ENCODE measurements at regions not wholly inside any gene's neighbourhood (a gene's known extent, or its start where the extent isn't known, plus 50 kb on each side); places are given as distances from the start of the nearest gene placed in this dataset.

DNA sequence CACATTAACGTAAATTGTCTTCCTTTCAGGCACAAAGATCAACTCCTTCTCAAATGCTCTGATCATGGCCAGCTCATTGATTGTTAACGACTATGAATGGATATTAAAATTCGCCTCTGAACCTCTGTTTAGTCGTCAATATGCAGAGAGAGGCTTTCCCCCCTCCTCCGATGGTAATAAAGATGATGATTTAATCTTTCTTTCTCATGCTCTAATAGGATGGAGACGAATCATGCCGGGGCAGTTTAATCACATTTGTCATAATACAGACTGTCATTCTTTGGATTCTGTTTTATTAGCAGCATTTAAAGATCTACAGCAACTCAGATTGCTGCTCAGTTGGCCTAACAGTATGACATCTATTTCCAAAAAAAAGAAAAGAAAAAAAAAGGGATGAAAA lies 132.9 kb downstream of the SREK1 start:
- no peaks in the 10 kb centered on the region for H3K79me2 ChIP-seq (ENCODE audit: low read depth)
- H3K27ac ChIP-seq, result no peak overlapping the region
- no peak overlapping the region for H3K27ac Mint-ChIP-seq
- peaks cover 33% of the 10 kb centered on the region for H3K4me1 ChIP-seq
- H3F3A ChIP-seq (ENCODE audit: low read depth), result peaks cover 19% of the 10 kb centered on the region
- H3K9me3 Mint-ChIP-seq, result no peaks in the 10 kb centered on the region
- H3K27me3 Mint-ChIP-seq (ENCODE audit: insufficient read depth, low read depth), result no peaks in the 10 kb centered on the region
- no peaks in the 10 kb centered on the region for H3K9me3 ChIP-seq (ENCODE audit: low read depth)
- H3K4me1 Mint-ChIP-seq, result peaks cover 20% of the 10 kb centered on the region
- TF ChIP-seq EZH2phosphoT487 (IDR thresholded peaks at IDR 0.05) (no peak), EZH2 (IDR thresholded peaks at IDR 0.05) (no peak)
- TF ChIP-seq, protein P1, sequence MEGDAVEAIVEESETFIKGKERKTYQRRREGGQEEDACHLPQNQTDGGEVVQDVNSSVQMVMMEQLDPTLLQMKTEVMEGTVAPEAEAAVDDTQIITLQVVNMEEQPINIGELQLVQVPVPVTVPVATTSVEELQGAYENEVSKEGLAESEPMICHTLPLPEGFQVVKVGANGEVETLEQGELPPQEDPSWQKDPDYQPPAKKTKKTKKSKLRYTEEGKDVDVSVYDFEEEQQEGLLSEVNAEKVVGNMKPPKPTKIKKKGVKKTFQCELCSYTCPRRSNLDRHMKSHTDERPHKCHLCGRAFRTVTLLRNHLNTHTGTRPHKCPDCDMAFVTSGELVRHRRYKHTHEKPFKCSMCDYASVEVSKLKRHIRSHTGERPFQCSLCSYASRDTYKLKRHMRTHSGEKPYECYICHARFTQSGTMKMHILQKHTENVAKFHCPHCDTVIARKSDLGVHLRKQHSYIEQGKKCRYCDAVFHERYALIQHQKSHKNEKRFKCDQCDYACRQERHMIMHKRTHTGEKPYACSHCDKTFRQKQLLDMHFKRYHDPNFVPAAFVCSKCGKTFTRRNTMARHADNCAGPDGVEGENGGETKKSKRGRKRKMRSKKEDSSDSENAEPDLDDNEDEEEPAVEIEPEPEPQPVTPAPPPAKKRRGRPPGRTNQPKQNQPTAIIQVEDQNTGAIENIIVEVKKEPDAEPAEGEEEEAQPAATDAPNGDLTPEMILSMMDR (IDR thresholded peaks at IDR 0.05), result no peak
- no peaks in the 10 kb centered on the region for H4K20me1 ChIP-seq (ENCODE audit: low read depth)
- no peak for DNase-seq (ENCODE audit: low spot score)
- no peak overlapping the region for H3K9ac ChIP-seq
- no peak overlapping the region for H3K4me3 ChIP-seq
- H3K27me3 ChIP-seq, result no peaks in the 10 kb centered on the region
- H3K36me3 Mint-ChIP-seq, result no peaks in the 10 kb centered on the region
- H2AFZ ChIP-seq (replicated peaks), result no peak overlapping the region
- no peak overlapping the region for H3K4me3 Mint-ChIP-seq
- no peak overlapping the region for H3K4me2 ChIP-seq
- no peaks in the 10 kb centered on the region for H3K36me3 ChIP-seq

DNA sequence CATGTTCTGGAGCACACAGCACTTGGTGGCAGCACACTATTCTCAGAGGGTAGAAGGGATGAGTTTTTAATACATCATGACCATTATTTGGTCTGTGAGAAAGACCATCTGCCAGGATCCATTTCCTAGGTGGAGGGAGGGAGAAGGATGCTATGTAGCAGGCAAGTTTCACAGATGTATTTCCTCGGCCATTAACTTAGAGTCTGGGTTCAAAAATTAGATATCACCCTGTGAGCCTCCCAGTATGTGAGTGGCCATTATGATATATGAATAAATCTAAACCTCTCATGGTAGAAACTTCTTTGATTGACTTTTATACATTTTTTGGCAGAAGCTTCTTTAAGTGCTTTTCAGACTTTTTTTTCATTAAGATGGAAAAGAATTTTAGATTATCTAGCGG lies 133.9 kb downstream of the SREK1 start:
- Histone ChIP-seq H2AFZ (replicated peaks) (no peak overlapping the region), H3K9ac (no peak overlapping the region), H3K27ac (no peak overlapping the region), H3K4me1 (peaks cover 25% of the 10 kb centered on the region), H3F3A (ENCODE audit: low read depth) (peaks cover 12% of the 10 kb centered on the region), H3K9me3 (ENCODE audit: low read depth) (no peaks in the 10 kb centered on the region), H3K4me3 (no peak overlapping the region), H3K27me3 (no peaks in the 10 kb centered on the region), H3K79me2 (ENCODE audit: low read depth) (no peaks in the 10 kb centered on the region), H3K4me2 (no peak overlapping the region), H4K20me1 (ENCODE audit: low read depth) (no peaks in the 10 kb centered on the region), H3K36me3 (no peaks in the 10 kb centered on the region)
- Mint-ChIP-seq H3K9me3 (no peaks in the 10 kb centered on the region), H3K27me3 (ENCODE audit: insufficient read depth, low read depth) (no peaks in the 10 kb centered on the region), H3K27ac (no peak overlapping the region), H3K4me3 (no peak overlapping the region), H3K36me3 (no peaks in the 10 kb centered on the region), H3K4me1 (peaks cover 13% of the 10 kb centered on the region)
- TF ChIP-seq, protein P1 (IDR thresholded peaks at IDR 0.05), result no peak
- no peak for TF ChIP-seq EZH2 (IDR thresholded peaks at IDR 0.05)
- TF ChIP-seq EZH2phosphoT487 (IDR thresholded peaks at IDR 0.05), result no peak
- no peak for DNase-seq (ENCODE audit: low spot score)

DNA sequence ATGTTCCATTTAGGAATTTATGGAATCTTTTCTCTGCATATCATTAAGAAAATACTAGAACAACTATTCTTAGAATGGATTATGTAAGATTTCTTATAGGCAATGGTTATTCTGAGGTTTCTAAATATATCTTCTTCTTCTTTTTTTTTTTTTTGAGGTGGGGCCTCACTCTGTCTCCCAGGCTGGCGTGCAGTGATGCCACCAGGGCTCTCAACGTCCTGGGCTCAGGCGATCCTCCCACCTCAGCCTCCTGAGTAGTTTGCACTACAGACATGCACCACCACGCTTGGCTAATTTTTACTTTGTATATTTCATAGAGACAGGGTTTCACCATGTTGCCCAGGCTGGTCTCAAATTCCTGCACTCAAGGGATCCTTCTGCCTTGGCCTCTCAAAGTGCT lies 137.2 kb downstream of the SREK1 start:
- Histone ChIP-seq H3K9me3 (ENCODE audit: low read depth) (no peaks in the 10 kb centered on the region), H3K27ac (no peak overlapping the region), H2AFZ (replicated peaks) (no peak overlapping the region), H3K36me3 (no peaks in the 10 kb centered on the region), H3K27me3 (no peaks in the 10 kb centered on the region), H4K20me1 (ENCODE audit: low read depth) (no peaks in the 10 kb centered on the region), H3K9ac (no peak overlapping the region), H3K79me2 (ENCODE audit: low read depth) (no peaks in the 10 kb centered on the region), H3K4me1 (no peaks in the 10 kb centered on the region), H3F3A (ENCODE audit: low read depth) (no peaks in the 10 kb centered on the region), H3K4me2 (no peak overlapping the region), H3K4me3 (no peak overlapping the region)
- DNase-seq (ENCODE audit: low spot score), result no peak
- TF ChIP-seq EZH2 (IDR thresholded peaks at IDR 0.05) (no peak), EZH2phosphoT487 (IDR thresholded peaks at IDR 0.05) (no peak)
- TF ChIP-seq, protein P1 (IDR thresholded peaks at IDR 0.05), result no peak
- no peak overlapping the region for H3K27ac Mint-ChIP-seq
- no peaks in the 10 kb centered on the region for H3K36me3 Mint-ChIP-seq
- no peaks in the 10 kb centered on the region for H3K9me3 Mint-ChIP-seq
- no peaks in the 10 kb centered on the region for H3K4me1 Mint-ChIP-seq
- no peak overlapping the region for H3K4me3 Mint-ChIP-seq
- no peaks in the 10 kb centered on the region for H3K27me3 Mint-ChIP-seq (ENCODE audit: insufficient read depth, low read depth)

Measured in neural progenitor cell (in vitro differentiated cells).